Endothelial cell of umbilical vein (primary cell): ENCODE measurements at regions not wholly inside any gene's neighbourhood (a gene's known extent, or its start where the extent isn't known, plus 50 kb on each side); places are given as distances from the start of the nearest gene placed in this dataset.
"Not testable (repeated sequence)": the region's sequence is repeated elsewhere in the genome, so short reads cannot be mapped to it uniquely, and the experiment has no call there.

ENCODE experiments used
- BruUV-seq: library from RNA; stranded (reverse); fragments of 400-500 nt; replicated peaks from 2 replicates; lab custom pipeline; 2021; lab: Mats Ljungman, UMichigan
- CTCF ChIA-PET: fragments of 300-600, 350-600 bp; sonication (Branson Sonifier 250); formaldehyde crosslinking; loops from one replicate; lab custom pipeline; 2021; ENCODE audit warnings: antibody characterized with exemption, inconsistent platforms; lab: Charles Lee
- POLR2A ChIA-PET: fragments of 300-600, 350-600 bp; sonication (Branson Sonifier 250); formaldehyde crosslinking; loops from one replicate; lab custom pipeline; 2021; ENCODE audit warnings: antibody characterized with exemption, inconsistent platforms; lab: Charles Lee
- DNase-seq: peaks from one replicate; pipeline ENCODE4 v3.0.0-alpha.2; 2011; ENCODE audit warnings: low read depth, low spot score
- FAIRE-seq: peaks from 2 replicates; lab custom pipeline; 2011; peaks lifted over from hg19 to GRCh38; lab: Jason Lieb, UNC
- H2AFZ ChIP-seq: 2 replicates; pipeline ENCODE4 v1.6.0; 2012; ENCODE audit warnings: low read depth, low read length, control low read depth, inconsistent platforms
- H3K27ac ChIP-seq: 2 replicates; pipeline ENCODE4 v1.5.1; 2011; ENCODE audit warnings: low read depth, mild to moderate bottlenecking, control low read depth, low read length, moderate library complexity; ENCODE audit not compliant: insufficient read depth
- H3K27me3 ChIP-seq, 2 experiments: 2 replicates each; pipeline versions ENCODE4 v1.6.0 to v1.6.1; 2011; ENCODE audit warnings: low read length in 2 of 2, mixed read lengths in 1 of 2; ENCODE audit not compliant: control insufficient read depth in 2 of 2, insufficient read depth in 2 of 2
- H3K36me3 ChIP-seq, 2 experiments: 2 replicates in 1 of 2; 3 replicates in 1 of 2; pipeline ENCODE4 v1.5.1; 2011; ENCODE audit warnings: low read length in 2 of 2, mild to moderate bottlenecking in 1 of 2, moderate library complexity in 1 of 2; ENCODE audit not compliant: control insufficient read depth in 2 of 2, insufficient read depth in 2 of 2; ENCODE audit errors: extremely low read depth in 1 of 2
- H3K4me1 ChIP-seq: 3 replicates; pipeline ENCODE4 v1.5.1; 2011; ENCODE audit warnings: mild to moderate bottlenecking, low read length; ENCODE audit not compliant: control insufficient read depth, insufficient read depth; ENCODE audit errors: extremely low read depth
- H3K4me2 ChIP-seq: 2 replicates; pipeline ENCODE4 v1.6.1; 2011; ENCODE audit warnings: low read length, control low read depth, mixed read lengths; ENCODE audit not compliant: insufficient read depth
- H3K4me3 ChIP-seq, 3 experiments: fragments of 200-600 bp in 1 of 3; sonication (generic), shearing (Covaris generic) in 1 of 3; replicated peaks in 1 of 3; 2 replicates each; pipeline ENCODE4 v1.5.1; 2011 to 2016; ENCODE audit warnings: control low read depth in 3 of 3, low read length in 3 of 3, mild to moderate bottlenecking in 2 of 3, inconsistent platforms in 1 of 3, low read depth in 1 of 3, moderate library complexity in 1 of 3; ENCODE audit not compliant: insufficient read depth in 1 of 3
- H3K79me2 ChIP-seq: 2 replicates; pipeline ENCODE4 v1.6.0; 2012; ENCODE audit warnings: low read length, inconsistent platforms; ENCODE audit not compliant: control insufficient read depth, insufficient read depth
- H3K9ac ChIP-seq: replicated peaks from 2 replicates; pipeline ENCODE3; 2011; ENCODE audit warnings: low read length, control low read depth; ENCODE audit not compliant: insufficient read depth; ENCODE audit errors: extremely low read depth
- H3K9me1 ChIP-seq: replicated peaks from 3 replicates; pipeline ENCODE4 v1.6.0; 2011; ENCODE audit warnings: mild to moderate bottlenecking, low read length; ENCODE audit not compliant: control insufficient read depth, insufficient read depth; ENCODE audit errors: extremely low read depth
- H3K9me3 ChIP-seq: replicated peaks from 2 replicates; pipeline ENCODE4 v1.5.1; 2012; ENCODE audit warnings: low read length, inconsistent platforms; ENCODE audit not compliant: control insufficient read depth, insufficient read depth
- H4K20me1 ChIP-seq: replicated peaks from 2 replicates; pipeline ENCODE3; 2011; ENCODE audit warnings: mild to moderate bottlenecking, low read length; ENCODE audit not compliant: control insufficient read depth, insufficient read depth; ENCODE audit errors: extremely low read depth
- CTCF ChIP-seq, 2 donors: IDR thresholded peaks; 1 replicate in 1 of 2; 2 replicates in 1 of 2; pipeline ENCODE4 v1.5.1; 2011; ENCODE audit warnings: low read length in 2 of 2, mild to moderate bottlenecking in 2 of 2, moderate library complexity in 2 of 2, control low read depth in 1 of 2, inconsistent platforms in 1 of 2, low read depth in 1 of 2; ENCODE audit not compliant: insufficient read depth in 1 of 2; ENCODE audit errors: extremely low read depth in 1 of 2
- EZH2 ChIP-seq: IDR thresholded peaks from 2 replicates; pipeline ENCODE4 v1.6.1; 2012; ENCODE audit warnings: borderline replicate concordance, low read depth, mild to moderate bottlenecking, moderate library complexity, low read length, inconsistent platforms; ENCODE audit not compliant: severe bottlenecking
- JUN ChIP-seq: IDR thresholded peaks from 2 replicates; pipeline ENCODE4 v1.6.1; 2011; ENCODE audit warnings: borderline replicate concordance, low read depth; ENCODE audit not compliant: insufficient read length, insufficient read depth
- MAX ChIP-seq: IDR thresholded peaks from 2 replicates; pipeline ENCODE4 v1.6.1; 2011; ENCODE audit not compliant: insufficient read depth, insufficient read length
- MYC ChIP-seq: IDR thresholded peaks from one replicate; pipeline ENCODE4 v1.6.1; 2011; ENCODE audit warnings: mild to moderate bottlenecking, low read depth, low read length
- POLR2A ChIP-seq: IDR thresholded peaks from 2 replicates; pipeline ENCODE4 v1.6.1; 2012; ENCODE audit warnings: low read depth, mild to moderate bottlenecking, control low read depth, low read length
- dilution Hi-C: fragments of 300-500 bp; cut with MboI; formaldehyde crosslinking; loops from one replicate; pipeline ENCODE4 v1.15.0; 2019; ENCODE audit warnings: low sequenced_read_pairs; ENCODE audit not compliant: extremely low pct_ligation_motif_present
- intact Hi-C: fragments of 100-400 bp; cut with micrococcal nuclease; formaldehyde crosslinking; loops from one replicate; pipeline ENCODE4 v1.10.0; 2022

- no peak for DNase-seq
- no peak for FAIRE-seq
- intact Hi-C loops = no loop called here
- ChIA-PET POLR2A (no interaction called here), CTCF (interaction anchor here (0.6 kb wide), 1 partner anchor 14 kb away, joined by 5 read pairs; no protein-coding TSS in a partner anchor)
- H3K27ac ChIP-seq = no peak overlapping the region
- H4K20me1 ChIP-seq = no peaks in the 10 kb centered on the region
- no TSS peak for BruUV-seq
- no peak overlapping the region for H3K9ac ChIP-seq
- H3K79me2 ChIP-seq = no peaks in the 10 kb centered on the region
- H3K4me1 ChIP-seq = peaks cover 18% of the 10 kb centered on the region
- TF ChIP-seq CTCF (IDR thresholded peaks at IDR 0.05; ENCODE audit: extremely low read depth in 1 of 2, insufficient read depth in 1 of 2, low read depth in 1 of 2, low read length in 2 of 2) (no peak), MYC (no peak), POLR2A (no peak), MAX (no peak), EZH2 (no peak), JUN (no peak)
- H3K9me1 ChIP-seq = no peaks in the 10 kb centered on the region
- dilution Hi-C loops = no loop called here
- H2AFZ ChIP-seq = no peak overlapping the region
- no peaks in the 10 kb centered on the region for H3K36me3 ChIP-seq
- H3K27me3 ChIP-seq = no peaks in the 10 kb centered on the region
- no peak overlapping the region for H3K4me3 ChIP-seq
- H3K9me3 ChIP-seq = no peaks in the 10 kb centered on the region
- H3K4me2 ChIP-seq = no peak overlapping the region
These were observed 63.6 kb upstream of the AGR3 start for GRCh38 chr7:16945372-16945771.

GRCh38 chr7:16948110-16948509 lies 66.3 kb upstream of the AGR3 start:
- H3K9ac ChIP-seq, FAIRE-seq, H3K4me2 ChIP-seq, H4K20me1 ChIP-seq, H3K79me2 ChIP-seq, CTCF ChIA-PET, BruUV-seq, H3K27ac ChIP-seq, DNase-seq, H2AFZ ChIP-seq, dilution Hi-C loops, H3K4me3 ChIP-seq, H3K9me1 ChIP-seq, H3K36me3 ChIP-seq, H3K9me3 ChIP-seq, H3K27me3 ChIP-seq, intact Hi-C loops, POLR2A ChIA-PET, H3K4me1 ChIP-seq: not testable (repeated sequence)
